GM20000 (cell line): ENCODE measurements at regions not wholly inside any gene's neighbourhood (a gene's known extent, or its start where the extent isn't known, plus 50 kb on each side); places are given as distances from the start of the nearest gene placed in this dataset.

Experiments used
- DNase-seq: peaks from one replicate; pipeline ENCODE4 v3.0.0; 2012; ENCODE audit warnings: low spot score
- TF ChIP-seq, protein P1 (sequence below): IDR thresholded peaks from 2 replicates; pipeline ENCODE4 v1.5.1; 2012; ENCODE audit warnings: mild to moderate bottlenecking, control low read depth; ENCODE audit errors: extremely low read depth, missing control alignments

DNA sequence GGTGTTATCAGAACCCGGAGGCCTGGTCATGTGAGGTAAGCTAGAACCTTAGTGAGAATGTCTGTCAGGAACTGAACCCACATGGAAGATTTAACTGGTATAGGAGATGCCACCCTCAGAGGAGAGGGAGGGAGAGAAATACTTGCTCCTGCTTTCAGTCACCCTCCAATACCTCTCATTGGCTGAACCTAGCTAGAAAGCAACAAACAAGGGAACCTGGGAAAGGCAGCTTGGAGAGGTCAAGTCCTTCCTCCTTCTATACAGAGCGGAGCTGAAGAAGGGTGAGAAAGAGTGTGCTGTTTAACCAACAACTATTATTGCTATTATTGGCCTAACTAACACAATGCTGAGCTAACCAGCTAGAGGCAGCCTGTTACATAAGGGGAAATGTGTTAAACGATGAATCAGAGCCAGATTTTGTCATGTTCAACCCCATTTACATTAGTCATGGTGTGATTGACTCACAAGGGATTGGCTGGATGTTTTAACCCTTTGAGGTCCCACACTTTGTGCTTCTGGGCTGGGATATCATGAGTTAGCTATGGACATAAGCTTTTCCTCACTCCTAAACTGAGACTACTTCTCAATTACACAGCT is 96.5 kb upstream of the ESX1 start:
- DNase-seq, result no peak
- TF ChIP-seq, protein P1, sequence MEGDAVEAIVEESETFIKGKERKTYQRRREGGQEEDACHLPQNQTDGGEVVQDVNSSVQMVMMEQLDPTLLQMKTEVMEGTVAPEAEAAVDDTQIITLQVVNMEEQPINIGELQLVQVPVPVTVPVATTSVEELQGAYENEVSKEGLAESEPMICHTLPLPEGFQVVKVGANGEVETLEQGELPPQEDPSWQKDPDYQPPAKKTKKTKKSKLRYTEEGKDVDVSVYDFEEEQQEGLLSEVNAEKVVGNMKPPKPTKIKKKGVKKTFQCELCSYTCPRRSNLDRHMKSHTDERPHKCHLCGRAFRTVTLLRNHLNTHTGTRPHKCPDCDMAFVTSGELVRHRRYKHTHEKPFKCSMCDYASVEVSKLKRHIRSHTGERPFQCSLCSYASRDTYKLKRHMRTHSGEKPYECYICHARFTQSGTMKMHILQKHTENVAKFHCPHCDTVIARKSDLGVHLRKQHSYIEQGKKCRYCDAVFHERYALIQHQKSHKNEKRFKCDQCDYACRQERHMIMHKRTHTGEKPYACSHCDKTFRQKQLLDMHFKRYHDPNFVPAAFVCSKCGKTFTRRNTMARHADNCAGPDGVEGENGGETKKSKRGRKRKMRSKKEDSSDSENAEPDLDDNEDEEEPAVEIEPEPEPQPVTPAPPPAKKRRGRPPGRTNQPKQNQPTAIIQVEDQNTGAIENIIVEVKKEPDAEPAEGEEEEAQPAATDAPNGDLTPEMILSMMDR, result no peak

DNA sequence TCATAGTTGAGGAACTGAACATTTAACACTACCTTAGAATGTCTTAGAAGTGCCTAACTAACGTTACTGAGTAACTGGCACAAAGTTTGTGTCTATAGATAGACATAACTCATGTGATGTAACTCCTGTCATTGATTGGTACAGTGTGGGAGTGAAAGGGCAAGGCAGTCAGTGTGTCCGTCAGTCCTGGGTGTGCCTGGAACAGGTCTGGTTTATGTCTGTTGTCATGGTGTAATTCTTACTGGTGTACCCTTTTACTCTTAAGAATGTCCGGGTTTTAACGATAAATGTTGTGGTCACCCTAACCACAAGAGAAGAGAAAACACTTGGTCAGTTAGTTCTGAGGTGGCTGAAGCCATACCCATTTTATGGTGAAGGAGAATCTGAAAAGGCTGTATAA is 93.1 kb upstream of the ESX1 start:
- TF ChIP-seq, protein P1, result no peak
- DNase-seq, result no peak

DNA sequence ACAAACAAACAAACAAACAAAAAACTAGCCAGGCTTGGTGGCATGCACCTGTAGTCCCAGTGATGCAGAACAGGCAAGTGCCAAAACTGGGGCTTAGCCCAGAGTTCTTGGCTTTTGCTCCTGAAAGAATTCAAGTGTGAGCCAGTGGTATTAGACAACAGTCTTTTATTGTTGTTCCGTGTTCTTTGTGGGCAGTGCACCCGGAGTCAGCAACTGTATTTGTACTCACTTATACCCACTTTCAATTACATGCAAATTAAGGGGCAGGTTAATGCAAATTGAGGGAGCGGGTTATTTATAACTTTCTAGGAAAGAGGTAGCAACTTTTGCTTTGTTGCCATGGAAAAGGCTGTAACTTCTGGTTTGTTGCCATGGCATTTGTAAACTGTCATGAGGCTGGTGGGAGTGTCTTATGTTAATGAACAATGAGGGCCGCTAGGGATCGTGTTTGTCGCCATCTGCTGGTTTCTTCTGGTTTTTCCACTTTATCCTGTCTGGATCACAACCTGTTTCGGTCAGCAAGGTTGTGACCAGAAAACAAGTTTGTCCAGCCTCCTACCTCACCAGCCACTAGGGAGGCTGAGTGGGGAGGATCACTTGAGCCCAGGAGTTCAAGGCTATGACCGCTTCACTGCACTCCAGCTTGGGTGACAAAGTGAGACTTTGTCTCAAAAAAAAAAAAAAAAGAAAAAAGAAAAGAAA is 88.8 kb upstream of the ESX1 start:
- DNase-seq, result peak; percentile 4
- TF ChIP-seq, protein P1, result peak; percentile 12

DNA sequence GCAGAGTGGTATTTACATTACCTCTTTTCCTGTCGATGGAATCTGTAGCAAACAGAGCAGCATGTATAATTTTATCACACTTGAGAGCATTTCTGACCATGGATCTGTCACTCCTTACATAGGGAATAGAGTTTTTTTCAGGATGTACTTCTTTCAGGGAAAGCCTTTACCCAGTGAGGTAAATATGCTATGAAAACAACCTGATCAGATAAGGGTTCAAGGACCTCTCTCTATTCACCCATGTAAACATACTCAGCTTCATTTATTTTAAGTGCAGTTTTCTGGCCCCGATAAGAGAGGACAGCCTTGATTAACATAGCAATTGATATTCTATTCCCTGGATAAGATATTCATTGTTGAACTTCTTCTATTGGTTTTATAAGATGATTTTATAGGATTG is 87.3 kb upstream of the ESX1 start:
- TF ChIP-seq, protein P1, result no peak
- no peak for DNase-seq

- TF ChIP-seq, protein P1, result no peak
- no peak for DNase-seq
Observed at GRCh38 chrX:104335756-104336155, 81.0 kb upstream of the ESX1 start.

- TF ChIP-seq, protein P1, result no peak
Observed at GRCh38 chrX:104334971-104335370, 80.2 kb upstream of the ESX1 start.

DNA sequence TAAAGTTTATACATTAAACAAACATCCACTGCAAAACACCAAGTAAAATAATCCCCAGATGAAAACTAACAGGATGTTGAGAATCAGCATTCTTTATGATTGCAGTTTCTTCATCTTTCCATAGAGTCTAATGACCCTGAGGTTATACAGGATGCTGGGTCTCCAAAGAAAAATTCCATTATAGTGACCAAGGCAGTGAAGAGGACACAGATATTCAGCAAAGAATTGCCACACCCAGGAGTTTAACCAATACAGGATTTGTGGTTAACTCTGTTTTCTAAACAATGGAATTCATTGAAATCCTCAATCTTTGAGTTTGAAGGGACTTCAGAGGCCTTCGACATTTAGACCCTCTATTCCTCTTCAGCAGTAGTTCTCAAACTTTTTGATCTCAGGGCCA is 76.2 kb upstream of the ESX1 start:
- TF ChIP-seq, protein P1, result no peak
- no peak for DNase-seq

More at GRCh38 chrX:104334971-104335370, 80.2 kb upstream of the ESX1 start:
- DNase-seq, result no peak
